Left colon (tissue), 2 donors: ENCODE measurements at regions not wholly inside any gene's neighbourhood (a gene's known extent, or its start where the extent isn't known, plus 50 kb on each side); places are given as distances from the start of the nearest gene placed in this dataset.
"Not testable (repeated sequence)": the region's sequence is repeated elsewhere in the genome, so short reads cannot be mapped to it uniquely, and the experiment has no call there.

Source experiments
- ATAC-seq: fragments of 200-7000 bp; cut with Tn5 transposase; one replicate; pipeline ENCODE4 v1.9.1; 2020; ENCODE audit warnings: mild to moderate bottlenecking, moderate library complexity
- DNase-seq, 2 donors: peaks; one replicate each; pipeline ENCODE4 v3.0.0-alpha.2; 2020
- intact Hi-C, 2 donors: fragments of 100-400 bp; cut with DNase I in 1 of 2; cut with micrococcal nuclease in 1 of 2; formaldehyde crosslinking; loops; one replicate each; pipeline versions ENCODE4 v1.11.2 to v1.14.0; 2022; cut with DNase I, micrococcal nuclease
- donor health status: DM: no; HTN: no; CAD: no.
- donor health status: DM: yes; HTN: yes; CAD: no.

- ATAC-seq = no peak
- intact Hi-C loops = no loop called here
- no peak for DNase-seq
These were observed 223.2 kb upstream of the LMCD1 start for GRCh38 chr3:8278448-8278847.

- intact Hi-C loops = no loop called here
- DNase-seq (no peak), ATAC-seq (no peak)
These were observed 222.1 kb upstream of the LMCD1 start for GRCh38 chr3:8279476-8279875.

- intact Hi-C loops = no loop called here
- ATAC-seq (no peak), DNase-seq (no peak)
These were observed 221.6 kb upstream of the LMCD1 start for GRCh38 chr3:8279886-8280550.

- DNase-seq (no peak), ATAC-seq (no peak)
- intact Hi-C loops = no loop called here
These were observed 219.0 kb upstream of the LMCD1 start for GRCh38 chr3:8282541-8283165.

- DNase-seq (no peak), ATAC-seq (no peak)
- intact Hi-C loops = no loop called here
These were observed 218.4 kb upstream of the LMCD1 start for GRCh38 chr3:8283193-8283592.

- intact Hi-C loops = no loop called here
- no peak for ATAC-seq
These were observed 215.5 kb upstream of the LMCD1 start for GRCh38 chr3:8286086-8286485.

GRCh38 chr3:8286749-8287148 lies 214.9 kb upstream of the LMCD1 start:
- ATAC-seq = no peak
- intact Hi-C loops = no loop called here

More at GRCh38 chr3:8286086-8286485, 215.5 kb upstream of the LMCD1 start:
- DNase-seq = no peak

GRCh38 chr3:8290611-8291010 lies 211.0 kb upstream of the LMCD1 start:
- ATAC-seq (no peak), DNase-seq (no peak)
- intact Hi-C loops = no loop called here

More at GRCh38 chr3:8286749-8287148, 214.9 kb upstream of the LMCD1 start:
- DNase-seq = no peak

GRCh38 chr3:8296461-8296860 lies 205.2 kb upstream of the LMCD1 start:
- ATAC-seq (no peak), DNase-seq (no peak)
- intact Hi-C loops = no loop called here

- intact Hi-C loops = no loop called here
- ATAC-seq (peak; percentile 84), DNase-seq (no peak)
These were observed 203.3 kb upstream of the LMCD1 start for GRCh38 chr3:8298021-8298954.

GRCh38 chr3:8301977-8302735 lies 199.5 kb upstream of the LMCD1 start:
- intact Hi-C loops = no loop called here
- ATAC-seq (no peak), DNase-seq (no peak)

- ATAC-seq (no peak), DNase-seq (no peak)
- intact Hi-C loops = no loop called here
These were observed 198.2 kb upstream of the LMCD1 start for GRCh38 chr3:8303466-8303865.

GRCh38 chr3:8305371-8305770 lies 196.3 kb upstream of the LMCD1 start:
- ATAC-seq (no peak), DNase-seq (no peak)
- intact Hi-C loops = no loop called here

GRCh38 chr3:8307545-8308110 lies 194.0 kb upstream of the LMCD1 start:
- intact Hi-C loops = no loop called here
- no peak for ATAC-seq

GRCh38 chr3:8311321-8311720 lies 190.3 kb upstream of the LMCD1 start:
- intact Hi-C loops = no loop called here
- DNase-seq = no peak
- no peak for ATAC-seq

More at GRCh38 chr3:8307545-8308110, 194.0 kb upstream of the LMCD1 start:
- no peak for DNase-seq

- intact Hi-C loops = no loop called here
- no peak for DNase-seq
- ATAC-seq = no peak
These were observed 188.9 kb upstream of the LMCD1 start for GRCh38 chr3:8312685-8313084.

GRCh38 chr3:8313560-8314267 lies 187.9 kb upstream of the LMCD1 start:
- ATAC-seq (no peak), DNase-seq (no peak)
- intact Hi-C loops = no loop called here

- ATAC-seq, DNase-seq, intact Hi-C loops: not testable (repeated sequence)
These were observed 186.1 kb upstream of the LMCD1 start for GRCh38 chr3:8315526-8315925.
